Ovary (tissue), 3 donors: ENCODE measurements at regions not wholly inside any gene's neighbourhood (a gene's known extent, or its start where the extent isn't known, plus 50 kb on each side); places are given as distances from the start of the nearest gene placed in this dataset.

Source experiments
- EP300 ChIP-seq: sonication (generic); formaldehyde crosslinking; IDR thresholded peaks from one replicate; pipeline ENCODE4 v1.6.1; 2017; ENCODE audit warnings: antibody characterized with exemption
- POLR2A ChIP-seq: fragments of 450-650 bp; IDR thresholded peaks from one replicate; pipeline ENCODE4 v1.6.1; 2017; ENCODE audit warnings: antibody characterized with exemption, mild to moderate bottlenecking, moderate library complexity
- TF ChIP-seq, protein P1 (sequence below), 3 donors: fragments of 450-650 bp in 2 of 3; fragments of 200-600 bp in 1 of 3; IDR thresholded peaks; one replicate each; pipeline versions ENCODE4 v1.5.1 to v1.8.0; 2016 to 2022; ENCODE audit warnings: antibody characterized with exemption in 3 of 3, mild to moderate bottlenecking in 1 of 3
- donor health status: DM: no; HTN: no; CAD: no.

DNA sequence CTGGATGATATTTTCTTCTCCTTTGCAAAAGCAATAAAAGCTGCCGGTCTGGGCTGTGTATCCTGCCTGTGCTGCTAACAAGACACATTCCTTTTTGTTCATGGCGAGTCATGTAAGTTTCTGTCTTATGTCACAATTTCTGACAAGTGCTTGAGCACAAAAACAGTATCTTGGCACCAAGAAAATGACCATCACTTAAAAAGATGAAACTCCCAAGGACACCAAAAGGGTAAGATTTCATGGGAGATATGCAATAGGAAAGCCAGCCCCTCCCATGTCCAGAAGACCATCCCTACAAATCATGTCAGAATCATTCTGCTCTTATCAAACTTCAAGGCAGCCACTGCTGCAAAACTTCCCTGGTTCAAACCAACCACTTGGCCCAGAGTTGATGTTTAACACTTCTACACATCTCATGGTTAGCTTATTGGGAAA is 375.4 kb upstream of the ZNF507 start:
- TF ChIP-seq, protein P1, sequence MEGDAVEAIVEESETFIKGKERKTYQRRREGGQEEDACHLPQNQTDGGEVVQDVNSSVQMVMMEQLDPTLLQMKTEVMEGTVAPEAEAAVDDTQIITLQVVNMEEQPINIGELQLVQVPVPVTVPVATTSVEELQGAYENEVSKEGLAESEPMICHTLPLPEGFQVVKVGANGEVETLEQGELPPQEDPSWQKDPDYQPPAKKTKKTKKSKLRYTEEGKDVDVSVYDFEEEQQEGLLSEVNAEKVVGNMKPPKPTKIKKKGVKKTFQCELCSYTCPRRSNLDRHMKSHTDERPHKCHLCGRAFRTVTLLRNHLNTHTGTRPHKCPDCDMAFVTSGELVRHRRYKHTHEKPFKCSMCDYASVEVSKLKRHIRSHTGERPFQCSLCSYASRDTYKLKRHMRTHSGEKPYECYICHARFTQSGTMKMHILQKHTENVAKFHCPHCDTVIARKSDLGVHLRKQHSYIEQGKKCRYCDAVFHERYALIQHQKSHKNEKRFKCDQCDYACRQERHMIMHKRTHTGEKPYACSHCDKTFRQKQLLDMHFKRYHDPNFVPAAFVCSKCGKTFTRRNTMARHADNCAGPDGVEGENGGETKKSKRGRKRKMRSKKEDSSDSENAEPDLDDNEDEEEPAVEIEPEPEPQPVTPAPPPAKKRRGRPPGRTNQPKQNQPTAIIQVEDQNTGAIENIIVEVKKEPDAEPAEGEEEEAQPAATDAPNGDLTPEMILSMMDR (IDR thresholded peaks at IDR 0.05): no peak
- TF ChIP-seq EP300 (no peak), POLR2A (no peak)
